Left ventricle myocardium superior (tissue), 1 donor: ENCODE measurements at regions not wholly inside any gene's neighbourhood (a gene's known extent, or its start where the extent isn't known, plus 50 kb on each side); places are given as distances from the start of the nearest gene placed in this dataset.

Source experiments
- ATAC-seq: fragments of 200-7000 bp; cut with Tn5 transposase; one replicate; pipeline ENCODE4 v1.9.1; 2020; ENCODE audit warnings: mild to moderate bottlenecking, moderate library complexity
- DNase-seq: peaks from one replicate; pipeline ENCODE4 v3.0.0-alpha.2; 2020
- intact Hi-C: fragments of 100-400 bp; cut with micrococcal nuclease; formaldehyde crosslinking; loops from one replicate; pipeline ENCODE4 v1.11.0; 2022
- donor health status: DM: no; HTN: yes; CAD: no; lungs with severe emphysema.

GRCh38 chr5:28473531-28474107 is 1435.2 kb upstream of the CDH9 start:
- ATAC-seq (no peak), DNase-seq (no peak)
- intact Hi-C loops, result no loop called here

- intact Hi-C loops, result no loop called here
- no peak for DNase-seq
- no peak for ATAC-seq
These were observed 1429.8 kb upstream of the CDH9 start for GRCh38 chr5:28468166-28468565.

- intact Hi-C loops, result no loop called here
- ATAC-seq (no peak), DNase-seq (no peak)
These were observed 1425.3 kb upstream of the CDH9 start for GRCh38 chr5:28463728-28464127.

GRCh38 chr5:28451483-28451882 is 1413.1 kb upstream of the CDH9 start:
- ATAC-seq, result no peak

GRCh38 chr5:28450997-28451396 is 1412.6 kb upstream of the CDH9 start:
- DNase-seq, result no peak
- intact Hi-C loops, result no loop called here
- no peak for ATAC-seq

More at GRCh38 chr5:28451483-28451882, 1413.1 kb upstream of the CDH9 start:
- DNase-seq, result no peak
- intact Hi-C loops, result no loop called here

GRCh38 chr5:28448791-28449190 is 1410.4 kb upstream of the CDH9 start:
- no peak for DNase-seq
- intact Hi-C loops, result no loop called here
- ATAC-seq, result no peak

- ATAC-seq (no peak), DNase-seq (no peak)
- intact Hi-C loops, result no loop called here
These were observed 1392.3 kb upstream of the CDH9 start for GRCh38 chr5:28430565-28431178.

GRCh38 chr5:28421141-28421540 is 1382.8 kb upstream of the CDH9 start:
- intact Hi-C loops, result no loop called here
- DNase-seq, result no peak
- no peak for ATAC-seq

- DNase-seq (no peak), ATAC-seq (no peak)
- intact Hi-C loops, result no loop called here
These were observed 1377.5 kb upstream of the CDH9 start for GRCh38 chr5:28415791-28416443.

GRCh38 chr5:28414619-28415018 is 1376.2 kb upstream of the CDH9 start:
- intact Hi-C loops, result no loop called here
- DNase-seq (no peak), ATAC-seq (no peak)

GRCh38 chr5:28408651-28409050 is 1370.3 kb upstream of the CDH9 start:
- DNase-seq (no peak), ATAC-seq (no peak)
- intact Hi-C loops, result no loop called here

GRCh38 chr5:28408186-28408585 is 1369.8 kb upstream of the CDH9 start:
- ATAC-seq, result no peak
- no peak for DNase-seq
- intact Hi-C loops, result no loop called here

- ATAC-seq, result no peak
These were observed 1366.1 kb upstream of the CDH9 start for GRCh38 chr5:28404363-28405071.

GRCh38 chr5:28403846-28404245 is 1365.5 kb upstream of the CDH9 start:
- DNase-seq (no peak), ATAC-seq (no peak)
- intact Hi-C loops, result no loop called here

More at GRCh38 chr5:28404363-28405071, 1366.1 kb upstream of the CDH9 start:
- intact Hi-C loops, result no loop called here
- DNase-seq, result peak; percentile 15

- DNase-seq, result no peak
- ATAC-seq, result no peak
- intact Hi-C loops, result no loop called here
These were observed 1364.4 kb upstream of the CDH9 start for GRCh38 chr5:28402590-28403301.

- intact Hi-C loops, result no loop called here
- ATAC-seq (no peak), DNase-seq (no peak)
These were observed 1361.7 kb upstream of the CDH9 start for GRCh38 chr5:28400076-28400475.

GRCh38 chr5:28399211-28399610 is 1360.8 kb upstream of the CDH9 start:
- intact Hi-C loops, result no loop called here
- ATAC-seq, result no peak

GRCh38 chr5:28398185-28398584 is 1359.8 kb upstream of the CDH9 start:
- intact Hi-C loops, result no loop called here
- DNase-seq, result no peak
- ATAC-seq, result no peak

More at GRCh38 chr5:28399211-28399610, 1360.8 kb upstream of the CDH9 start:
- no peak for DNase-seq

- DNase-seq, result no peak
- no peak for ATAC-seq
- intact Hi-C loops, result no loop called here
These were observed 1359.1 kb upstream of the CDH9 start for GRCh38 chr5:28397502-28397941.

- no peak for ATAC-seq
- DNase-seq, result no peak
- intact Hi-C loops, result no loop called here
These were observed 1352.9 kb upstream of the CDH9 start for GRCh38 chr5:28391277-28391676.
